Neural progenitor cell (in vitro differentiated cells): ENCODE measurements at regions not wholly inside any gene's neighbourhood (a gene's known extent, or its start where the extent isn't known, plus 50 kb on each side); places are given as distances from the start of the nearest gene placed in this dataset.

Source experiments
- DNase-seq: peaks from one replicate; pipeline ENCODE4 v3.0.0-alpha.2; 2016; ENCODE audit warnings: low spot score
- H2AFZ ChIP-seq: fragments of 200-600 bp; sonication (generic); replicated peaks from 2 replicates; pipeline ENCODE4 v1.6.1; 2016; ENCODE audit warnings: antibody characterized with exemption
- H3F3A ChIP-seq: fragments of 200-600 bp; sonication (generic); 2 replicates; pipeline ENCODE4 v1.6.1; 2016; ENCODE audit warnings: antibody characterized with exemption, low read depth
- H3K27ac ChIP-seq: fragments of 200-600 bp; sonication (generic); 2 replicates; pipeline ENCODE4 v1.5.1; 2016; ENCODE audit warnings: mild to moderate bottlenecking
- H3K27me3 ChIP-seq: fragments of 200-600 bp; sonication (generic); 2 replicates; pipeline ENCODE4 v1.6.1; 2016; ENCODE audit warnings: mild to moderate bottlenecking, moderate library complexity
- H3K36me3 ChIP-seq: fragments of 200-600 bp; sonication (generic); 2 replicates; pipeline ENCODE4 v1.5.1; 2016
- H3K4me1 ChIP-seq: fragments of 200-600 bp; sonication (generic); 2 replicates; pipeline ENCODE4 v1.6.1; 2016; ENCODE audit warnings: mixed run types
- H3K4me2 ChIP-seq: fragments of 200-600 bp; sonication (generic); 2 replicates; pipeline ENCODE4 v1.6.1; 2016
- H3K4me3 ChIP-seq: fragments of 200-600 bp; sonication (generic); 2 replicates; pipeline ENCODE4 v1.5.1; 2016
- H3K79me2 ChIP-seq: fragments of 200-600 bp; sonication (generic); 2 replicates; pipeline ENCODE4 v1.6.1; 2016; ENCODE audit warnings: low read depth
- H3K9ac ChIP-seq: fragments of 200-600 bp; sonication (generic); 2 replicates; pipeline ENCODE4 v1.6.1; 2016
- H3K9me3 ChIP-seq: fragments of 200-600 bp; sonication (generic); 2 replicates; pipeline ENCODE4 v1.5.1; 2016; ENCODE audit warnings: low read depth
- H4K20me1 ChIP-seq: fragments of 200-600 bp; sonication (generic); 2 replicates; pipeline ENCODE4 v1.6.1; 2016; ENCODE audit warnings: low read depth
- H3K27ac Mint-ChIP-seq: 3 replicates; pipeline ENCODE4 v1.8.0; 2021; ENCODE audit warnings: mixed read lengths
- H3K27me3 Mint-ChIP-seq: 2 replicates; pipeline ENCODE4 v1.8.0; 2022; ENCODE audit warnings: low read depth, mild to moderate bottlenecking, inconsistent platforms, moderate library complexity, mixed read lengths; ENCODE audit not compliant: insufficient read depth
- H3K36me3 Mint-ChIP-seq: 3 replicates; pipeline ENCODE4 v1.8.0; 2021; ENCODE audit warnings: mixed read lengths
- H3K4me1 Mint-ChIP-seq: 3 replicates; pipeline ENCODE4 v1.8.0; 2021; ENCODE audit warnings: mixed read lengths
- H3K4me3 Mint-ChIP-seq: 3 replicates; pipeline ENCODE4 v1.8.0; 2021; ENCODE audit warnings: mild to moderate bottlenecking, moderate library complexity, mixed read lengths
- H3K9me3 Mint-ChIP-seq: 3 replicates; pipeline ENCODE4 v1.8.0; 2020; ENCODE audit warnings: mixed read lengths
- CTCF ChIP-seq: fragments of 200-600 bp; sonication (generic); IDR thresholded peaks from 2 replicates; pipeline ENCODE4 v1.5.1; 2017; ENCODE audit warnings: antibody characterized with exemption, mild to moderate bottlenecking
- EZH2 ChIP-seq: fragments of 200-600 bp; sonication (generic); IDR thresholded peaks from 2 replicates; pipeline ENCODE4 v1.6.1; 2017; ENCODE audit warnings: antibody characterized with exemption, mild to moderate bottlenecking, moderate library complexity
- EZH2phosphoT487 ChIP-seq: fragments of 200-600 bp; sonication (generic); IDR thresholded peaks from 2 replicates; pipeline ENCODE4 v1.6.1; 2017; ENCODE audit warnings: antibody characterized with exemption

GRCh38 chr5:156256642-156257041, 70.3 kb upstream of the SGCD start:
- H3K9me3 Mint-ChIP-seq = no peaks in the 10 kb centered on the region
- no peak overlapping the region for H2AFZ ChIP-seq
- H3K27ac Mint-ChIP-seq = no peak overlapping the region

GRCh38 chr5:156258934-156259333, 68.0 kb upstream of the SGCD start:
- Histone ChIP-seq H3K9ac (no peak overlapping the region), H3K79me2 (no peaks in the 10 kb centered on the region), H3K36me3 (no peaks in the 10 kb centered on the region), H2AFZ (no peak overlapping the region), H3K4me3 (no peak overlapping the region), H3F3A (no peaks in the 10 kb centered on the region), H3K4me2 (no peak overlapping the region), H3K27ac (no peak overlapping the region), H4K20me1 (no peaks in the 10 kb centered on the region), H3K4me1 (no peaks in the 10 kb centered on the region), H3K9me3 (no peaks in the 10 kb centered on the region), H3K27me3 (no peaks in the 10 kb centered on the region)
- no peaks in the 10 kb centered on the region for H3K27me3 Mint-ChIP-seq
- no peak for DNase-seq
- no peaks in the 10 kb centered on the region for H3K9me3 Mint-ChIP-seq
- TF ChIP-seq CTCF = no peak
- TF ChIP-seq EZH2phosphoT487 = no peak
- TF ChIP-seq EZH2 = no peak
- H3K4me3 Mint-ChIP-seq = no peak overlapping the region
- H3K4me1 Mint-ChIP-seq = peaks cover 3% of the 10 kb centered on the region
- H3K27ac Mint-ChIP-seq = no peak overlapping the region
- H3K36me3 Mint-ChIP-seq = no peaks in the 10 kb centered on the region

More at GRCh38 chr5:156256642-156257041, 70.3 kb upstream of the SGCD start:
- no peaks in the 10 kb centered on the region for H3K36me3 ChIP-seq
- H3K27me3 ChIP-seq = no peaks in the 10 kb centered on the region
- Mint-ChIP-seq H3K36me3 (no peaks in the 10 kb centered on the region), H3K4me1 (peaks cover 3% of the 10 kb centered on the region), H3K4me3 (no peak overlapping the region), H3K27me3 (no peaks in the 10 kb centered on the region)
- H3K27ac ChIP-seq = no peak overlapping the region
- no peaks in the 10 kb centered on the region for H3F3A ChIP-seq
- no peak for DNase-seq
- H3K4me1 ChIP-seq = no peaks in the 10 kb centered on the region
- no peak overlapping the region for H3K4me2 ChIP-seq
- TF ChIP-seq CTCF (no peak), EZH2phosphoT487 (no peak), EZH2 (no peak)
- H3K79me2 ChIP-seq = no peaks in the 10 kb centered on the region
- no peak overlapping the region for H3K9ac ChIP-seq
- no peak overlapping the region for H3K4me3 ChIP-seq
- H3K9me3 ChIP-seq = no peaks in the 10 kb centered on the region
- no peaks in the 10 kb centered on the region for H4K20me1 ChIP-seq

- no peaks in the 10 kb centered on the region for H3K36me3 ChIP-seq
- TF ChIP-seq CTCF = no peak
- no peak for TF ChIP-seq EZH2
- TF ChIP-seq EZH2phosphoT487 = no peak
- no peak overlapping the region for H3K4me2 ChIP-seq
- DNase-seq = no peak
- no peak overlapping the region for H2AFZ ChIP-seq
- no peaks in the 10 kb centered on the region for H3F3A ChIP-seq
- H3K27ac ChIP-seq = no peak overlapping the region
- no peaks in the 10 kb centered on the region for H3K4me1 ChIP-seq
- Mint-ChIP-seq H3K27me3 (no peaks in the 10 kb centered on the region), H3K4me1 (peaks cover 3% of the 10 kb centered on the region), H3K9me3 (no peaks in the 10 kb centered on the region), H3K36me3 (no peaks in the 10 kb centered on the region), H3K4me3 (no peak overlapping the region), H3K27ac (no peak overlapping the region)
- no peak overlapping the region for H3K4me3 ChIP-seq
- no peaks in the 10 kb centered on the region for H4K20me1 ChIP-seq
- H3K9me3 ChIP-seq = no peaks in the 10 kb centered on the region
- no peaks in the 10 kb centered on the region for H3K27me3 ChIP-seq
- no peaks in the 10 kb centered on the region for H3K79me2 ChIP-seq
- H3K9ac ChIP-seq = no peak overlapping the region
Observed at GRCh38 chr5:156259618-156260017, 67.3 kb upstream of the SGCD start.
